Right lung (tissue), 2 donors: ENCODE measurements at regions not wholly inside any gene's neighbourhood (a gene's known extent, or its start where the extent isn't known, plus 50 kb on each side); places are given as distances from the start of the nearest gene placed in this dataset.

Source experiments
- DNase-seq, 2 donors: peaks; one replicate each; pipeline ENCODE4 v3.0.0-alpha.2; 2013

DNA sequence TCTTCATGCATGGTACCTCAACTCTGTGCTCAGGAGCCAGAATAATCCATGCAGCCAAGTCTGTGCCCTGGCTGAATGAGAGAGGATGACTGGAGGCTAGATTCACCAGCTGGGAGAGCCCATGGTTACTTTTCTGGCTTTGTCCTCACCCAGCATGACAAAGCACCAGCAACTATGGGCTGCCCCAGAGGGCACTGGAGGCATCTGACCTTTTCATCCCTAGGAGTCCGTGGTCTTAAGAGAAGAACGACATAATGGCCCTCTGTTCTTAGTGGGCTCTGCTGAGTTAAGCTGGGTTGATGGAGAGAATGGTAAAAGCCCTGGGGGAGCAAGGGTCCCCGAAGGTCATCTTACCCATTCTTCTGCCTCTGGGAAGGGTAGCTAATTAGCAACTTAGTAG, 54.6 kb upstream of the TNP1 start:
- DNase-seq: no peak

DNA sequence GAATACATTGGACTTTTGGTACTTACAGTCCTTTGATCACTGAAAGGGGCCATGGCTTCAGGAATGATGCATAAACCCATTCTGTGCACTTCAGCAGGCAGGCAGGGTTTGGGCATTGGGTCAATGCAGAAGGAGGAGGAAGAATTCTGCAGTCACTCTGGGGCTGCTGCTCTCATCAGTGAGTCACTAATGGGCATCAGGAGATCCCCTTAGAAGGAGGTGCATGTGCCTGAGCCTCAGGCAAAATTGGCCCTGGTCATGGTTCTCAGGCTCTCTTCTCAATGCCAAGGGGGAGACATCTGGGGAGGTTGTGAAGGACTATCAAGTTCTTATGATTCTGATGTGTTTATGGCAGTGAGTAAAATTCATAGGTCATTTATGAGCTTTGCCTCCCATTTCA, 52.0 kb upstream of the TNP1 start:
- DNase-seq: no peak

DNA sequence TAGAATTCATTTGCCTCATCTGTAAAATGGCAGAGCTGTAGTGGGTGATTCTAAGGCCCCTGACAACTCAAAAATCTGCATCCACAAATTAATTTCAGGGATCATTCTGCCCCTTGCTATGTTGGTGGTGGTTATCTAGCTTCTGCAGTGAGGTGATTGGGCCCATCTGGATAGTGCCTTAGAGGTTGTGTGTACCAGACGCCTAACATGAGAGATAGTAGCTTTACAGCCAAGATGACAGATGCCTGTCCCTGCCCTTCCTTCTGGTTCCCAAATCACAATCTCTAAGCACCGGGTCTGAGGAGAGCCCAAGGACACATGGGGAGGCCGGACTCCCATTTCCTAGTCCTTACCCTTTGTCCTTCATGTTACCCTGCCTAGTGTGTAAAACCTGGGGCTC, 51.1 kb upstream of the TNP1 start:
- DNase-seq: no peak

DNA sequence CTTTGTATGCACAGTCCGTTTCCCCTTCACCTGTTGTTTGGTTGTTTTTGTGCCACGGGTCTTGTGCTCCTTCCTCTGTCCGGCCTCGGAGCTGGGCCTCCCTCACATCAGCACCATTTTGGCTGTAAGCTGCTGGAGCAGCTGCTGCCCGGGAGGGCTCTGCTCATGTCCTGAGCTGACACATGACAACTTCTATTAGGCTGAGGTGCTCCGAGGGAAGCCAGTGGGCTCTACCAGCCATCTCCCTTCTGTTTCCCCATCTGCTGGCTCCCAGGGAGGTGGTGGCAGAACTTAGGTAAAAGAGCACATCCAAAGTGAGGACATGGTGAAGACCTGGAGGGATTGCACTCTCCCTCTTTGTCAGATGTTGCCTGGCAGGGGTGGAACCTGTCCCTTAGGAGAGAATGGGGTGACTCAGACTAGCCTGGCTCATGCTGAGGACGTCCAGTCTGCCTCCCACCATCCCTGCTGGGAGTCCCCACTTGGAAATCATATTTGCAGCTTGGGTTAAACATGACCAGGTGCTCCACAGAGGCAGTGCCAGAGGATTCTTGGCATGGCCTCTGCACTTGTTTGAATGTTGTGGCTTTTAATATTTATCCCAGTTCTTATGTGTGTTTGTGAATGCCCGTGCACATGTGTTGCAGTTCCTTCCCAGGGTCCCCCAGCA, 49.8 kb upstream of the TNP1 start:
- DNase-seq: no peak
